ENCODE measurements at regions not wholly inside any gene's neighbourhood (a gene's known extent, or its start where the extent isn't known, plus 50 kb on each side); places are given as distances from the start of the nearest gene placed in this dataset.

- H3K79me2 ChIP-seq (ENCODE audit: control insufficient read depth, insufficient read depth, low read length): no peaks in the 10 kb centered on the region
- intact Hi-C loops (cut with micrococcal nuclease) (no loop called here), dilution Hi-C loops (cut with MboI; ENCODE audit: extremely low pct_ligation_motif_present, low sequenced_read_pairs) (no loop called here)
- H3K27ac ChIP-seq (ENCODE audit: insufficient read depth, low read depth, low read length): no peak overlapping the region
- no peak overlapping the region for H3K4me3 ChIP-seq (replicated peaks in 1 of 3; ENCODE audit: insufficient read depth in 1 of 3, low read depth in 1 of 3, low read length in 3 of 3)
- peaks cover 6% of the 10 kb centered on the region for H3K9me3 ChIP-seq (replicated peaks; ENCODE audit: control insufficient read depth, insufficient read depth, low read length)
- DNase-seq (ENCODE audit: low read depth, low spot score) (no peak), FAIRE-seq (no peak)
- POLR2A ChIA-PET: no interaction called here
- H4K20me1 ChIP-seq (replicated peaks; ENCODE audit: control insufficient read depth, extremely low read depth, insufficient read depth, low read length): no peaks in the 10 kb centered on the region
- no peaks in the 10 kb centered on the region for H3K4me1 ChIP-seq (ENCODE audit: control insufficient read depth, extremely low read depth, insufficient read depth, low read length)
- H3K9ac ChIP-seq (replicated peaks; ENCODE audit: extremely low read depth, insufficient read depth, low read length): no peak overlapping the region
- no peak for TF ChIP-seq FOS (IDR thresholded peaks at IDR 0.05; ENCODE audit: borderline replicate concordance, insufficient read depth, low read length)
- no peak for TF ChIP-seq JUN (IDR thresholded peaks at IDR 0.05; ENCODE audit: borderline replicate concordance, insufficient read depth, insufficient read length, low read depth)
- no peak for TF ChIP-seq EZH2 (IDR thresholded peaks at IDR 0.05; ENCODE audit: borderline replicate concordance, low read depth, low read length, severe bottlenecking)
- no peak for TF ChIP-seq POLR2AphosphoS5 (IDR thresholded peaks at IDR 0.05; ENCODE audit: insufficient read depth, low read depth, low read length)
- no peak for TF ChIP-seq MYC (IDR thresholded peaks at IDR 0.05; ENCODE audit: low read depth, low read length)
- TF ChIP-seq MAX (IDR thresholded peaks at IDR 0.05; ENCODE audit: insufficient read depth, insufficient read length): no peak
- no TSS peak for BruUV-seq (replicated peaks)
- H3K4me2 ChIP-seq (ENCODE audit: insufficient read depth, low read length): no peak overlapping the region
- no peaks in the 10 kb centered on the region for H3K27me3 ChIP-seq (ENCODE audit: control insufficient read depth in 2 of 2, insufficient read depth in 2 of 2, low read length in 2 of 2)
- no peaks in the 10 kb centered on the region for H3K36me3 ChIP-seq (ENCODE audit: control insufficient read depth in 2 of 2, extremely low read depth in 1 of 2, insufficient read depth in 2 of 2, low read length in 2 of 2)
- no peak overlapping the region for H2AFZ ChIP-seq (ENCODE audit: low read depth, low read length)
- CTCF ChIA-PET: no interaction called here
- H3K9me1 ChIP-seq (replicated peaks; ENCODE audit: control insufficient read depth, extremely low read depth, insufficient read depth, low read length): no peaks in the 10 kb centered on the region
Observed at GRCh38 chr16:7115898-7116297, 216.7 kb upstream of the RBFOX1 start.

GRCh38 chr16:7113949-7114348 lies 218.7 kb upstream of the RBFOX1 start:
- H3K4me3 ChIP-seq (replicated peaks in 1 of 3; ENCODE audit: insufficient read depth in 1 of 3, low read depth in 1 of 3, low read length in 3 of 3): no peak overlapping the region
- H4K20me1 ChIP-seq (replicated peaks; ENCODE audit: control insufficient read depth, extremely low read depth, insufficient read depth, low read length): no peaks in the 10 kb centered on the region
- no peaks in the 10 kb centered on the region for H3K27me3 ChIP-seq (ENCODE audit: control insufficient read depth in 2 of 2, insufficient read depth in 2 of 2, low read length in 2 of 2)
- no peaks in the 10 kb centered on the region for H3K36me3 ChIP-seq (ENCODE audit: control insufficient read depth in 2 of 2, extremely low read depth in 1 of 2, insufficient read depth in 2 of 2, low read length in 2 of 2)
- TF ChIP-seq POLR2A (IDR thresholded peaks at IDR 0.05; ENCODE audit: low read depth, low read length) (no peak), GATA2 (IDR thresholded peaks at IDR 0.05; ENCODE audit: insufficient read depth, insufficient read length, low read depth, low read length) (no peak), EZH2 (IDR thresholded peaks at IDR 0.05; ENCODE audit: borderline replicate concordance, low read depth, low read length, severe bottlenecking) (no peak), POLR2AphosphoS5 (IDR thresholded peaks at IDR 0.05; ENCODE audit: insufficient read depth, low read depth, low read length) (no peak), FOS (IDR thresholded peaks at IDR 0.05; ENCODE audit: borderline replicate concordance, insufficient read depth, low read length) (no peak), MYC (IDR thresholded peaks at IDR 0.05; ENCODE audit: low read depth, low read length) (no peak), JUN (IDR thresholded peaks at IDR 0.05; ENCODE audit: borderline replicate concordance, insufficient read depth, insufficient read length, low read depth) (no peak), MAX (IDR thresholded peaks at IDR 0.05; ENCODE audit: insufficient read depth, insufficient read length) (no peak)
- TF ChIP-seq, protein P1, sequence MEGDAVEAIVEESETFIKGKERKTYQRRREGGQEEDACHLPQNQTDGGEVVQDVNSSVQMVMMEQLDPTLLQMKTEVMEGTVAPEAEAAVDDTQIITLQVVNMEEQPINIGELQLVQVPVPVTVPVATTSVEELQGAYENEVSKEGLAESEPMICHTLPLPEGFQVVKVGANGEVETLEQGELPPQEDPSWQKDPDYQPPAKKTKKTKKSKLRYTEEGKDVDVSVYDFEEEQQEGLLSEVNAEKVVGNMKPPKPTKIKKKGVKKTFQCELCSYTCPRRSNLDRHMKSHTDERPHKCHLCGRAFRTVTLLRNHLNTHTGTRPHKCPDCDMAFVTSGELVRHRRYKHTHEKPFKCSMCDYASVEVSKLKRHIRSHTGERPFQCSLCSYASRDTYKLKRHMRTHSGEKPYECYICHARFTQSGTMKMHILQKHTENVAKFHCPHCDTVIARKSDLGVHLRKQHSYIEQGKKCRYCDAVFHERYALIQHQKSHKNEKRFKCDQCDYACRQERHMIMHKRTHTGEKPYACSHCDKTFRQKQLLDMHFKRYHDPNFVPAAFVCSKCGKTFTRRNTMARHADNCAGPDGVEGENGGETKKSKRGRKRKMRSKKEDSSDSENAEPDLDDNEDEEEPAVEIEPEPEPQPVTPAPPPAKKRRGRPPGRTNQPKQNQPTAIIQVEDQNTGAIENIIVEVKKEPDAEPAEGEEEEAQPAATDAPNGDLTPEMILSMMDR (IDR thresholded peaks at IDR 0.05; ENCODE audit: extremely low read depth in 1 of 2, insufficient read depth in 1 of 2, low read depth in 1 of 2, low read length in 2 of 2): no peak
- H3K9me3 ChIP-seq (replicated peaks; ENCODE audit: control insufficient read depth, insufficient read depth, low read length): peaks cover 12% of the 10 kb centered on the region
- H3K4me2 ChIP-seq (ENCODE audit: insufficient read depth, low read length): no peak overlapping the region
- ChIA-PET CTCF (no interaction called here), POLR2A (no interaction called here)
- H3K9ac ChIP-seq (replicated peaks; ENCODE audit: extremely low read depth, insufficient read depth, low read length): no peak overlapping the region
- no peaks in the 10 kb centered on the region for H3K79me2 ChIP-seq (ENCODE audit: control insufficient read depth, insufficient read depth, low read length)
- BruUV-seq (replicated peaks): no TSS peak
- no peak overlapping the region for H2AFZ ChIP-seq (ENCODE audit: low read depth, low read length)
- H3K27ac ChIP-seq (ENCODE audit: insufficient read depth, low read depth, low read length): no peak overlapping the region
- DNase-seq (ENCODE audit: low read depth, low spot score): no peak
- dilution Hi-C loops (cut with MboI; ENCODE audit: extremely low pct_ligation_motif_present, low sequenced_read_pairs) (no loop called here), intact Hi-C loops (cut with micrococcal nuclease) (no loop called here)
- no peaks in the 10 kb centered on the region for H3K9me1 ChIP-seq (replicated peaks; ENCODE audit: control insufficient read depth, extremely low read depth, insufficient read depth, low read length)
- no peak for FAIRE-seq
- H3K4me1 ChIP-seq (ENCODE audit: control insufficient read depth, extremely low read depth, insufficient read depth, low read length): no peaks in the 10 kb centered on the region
